Head of caudate nucleus (tissue), 42 donors: ENCODE measurements at regions not wholly inside any gene's neighbourhood (a gene's known extent, or its start where the extent isn't known, plus 50 kb on each side); places are given as distances from the start of the nearest gene placed in this dataset.

Source experiments
- DNase-seq, 42 donors: peaks; one replicate each; pipeline versions ENCODE4 v3.0.0 to v3.0.0-alpha.2; 2020 to 2021; ENCODE audit warnings: mixed read lengths in 7 of 42
- intact Hi-C: fragments of 100-400 bp; cut with DNase I; formaldehyde crosslinking; loops from one replicate; pipeline ENCODE4 v1.15.0; 2022

- intact Hi-C loops = no loop called here
Observed at GRCh38 chr3:157573780-157574378, 70.7 kb upstream of the VEPH1 start.

GRCh38 chr3:157573281-157573680, 70.1 kb upstream of the VEPH1 start:
- no peak for DNase-seq
- intact Hi-C loops = no loop called here

More at GRCh38 chr3:157573780-157574378, 70.7 kb upstream of the VEPH1 start:
- DNase-seq = no peak

- intact Hi-C loops = no loop called here
- DNase-seq = peak in 20 of 42 donors; percentile 10 to 71 (median 26)
Observed at GRCh38 chr3:157572559-157573270, 69.5 kb upstream of the VEPH1 start.

- DNase-seq = no peak
- intact Hi-C loops = no loop called here
Observed at GRCh38 chr3:157566596-157566995, 63.4 kb upstream of the VEPH1 start.

- intact Hi-C loops = no loop called here
- DNase-seq = no peak
Observed at GRCh38 chr3:157559401-157559800, 56.2 kb upstream of the VEPH1 start.
